Transverse colon (tissue), 3 donors: ENCODE measurements at regions not wholly inside any gene's neighbourhood (a gene's known extent, or its start where the extent isn't known, plus 50 kb on each side); places are given as distances from the start of the nearest gene placed in this dataset.

Source experiments
- POLR2A ChIP-seq: fragments of 450-650 bp; IDR thresholded peaks from one replicate; pipeline ENCODE4 v1.6.1; 2016; ENCODE audit warnings: antibody characterized with exemption, mild to moderate bottlenecking, moderate library complexity
- TF ChIP-seq, protein P1 (sequence below), 5 experiments: fragments of 200-600 bp in 3 of 5; fragments of 450-650 bp in 2 of 5; sonication (generic) in 3 of 5; IDR thresholded peaks; 1 replicate in 2 of 5; 2 replicates in 3 of 5; pipeline ENCODE4 v1.5.1; 2016 to 2017; ENCODE audit warnings: antibody characterized with exemption in 5 of 5, inconsistent platforms in 3 of 5, mild to moderate bottlenecking in 2 of 5, moderate library complexity in 1 of 5

DNA sequence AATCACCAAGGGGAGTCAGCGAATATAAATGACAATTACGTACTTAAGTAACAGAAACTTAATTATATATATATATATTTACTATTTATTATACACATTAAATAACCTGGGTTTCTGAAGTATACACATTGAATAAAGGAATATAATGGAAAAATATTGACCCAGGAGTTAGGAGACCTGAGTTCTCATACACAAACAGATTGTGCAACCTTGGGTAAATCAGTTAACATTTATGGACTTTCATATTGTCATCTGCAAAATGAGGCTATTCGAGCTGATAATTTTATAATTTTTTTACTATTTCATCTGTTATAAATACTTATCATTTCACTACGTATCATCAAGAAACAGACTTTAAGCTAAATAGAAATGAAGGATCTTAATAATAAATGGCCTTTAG is 75.1 kb upstream of the SRRM3 start:
- TF ChIP-seq, protein P1, sequence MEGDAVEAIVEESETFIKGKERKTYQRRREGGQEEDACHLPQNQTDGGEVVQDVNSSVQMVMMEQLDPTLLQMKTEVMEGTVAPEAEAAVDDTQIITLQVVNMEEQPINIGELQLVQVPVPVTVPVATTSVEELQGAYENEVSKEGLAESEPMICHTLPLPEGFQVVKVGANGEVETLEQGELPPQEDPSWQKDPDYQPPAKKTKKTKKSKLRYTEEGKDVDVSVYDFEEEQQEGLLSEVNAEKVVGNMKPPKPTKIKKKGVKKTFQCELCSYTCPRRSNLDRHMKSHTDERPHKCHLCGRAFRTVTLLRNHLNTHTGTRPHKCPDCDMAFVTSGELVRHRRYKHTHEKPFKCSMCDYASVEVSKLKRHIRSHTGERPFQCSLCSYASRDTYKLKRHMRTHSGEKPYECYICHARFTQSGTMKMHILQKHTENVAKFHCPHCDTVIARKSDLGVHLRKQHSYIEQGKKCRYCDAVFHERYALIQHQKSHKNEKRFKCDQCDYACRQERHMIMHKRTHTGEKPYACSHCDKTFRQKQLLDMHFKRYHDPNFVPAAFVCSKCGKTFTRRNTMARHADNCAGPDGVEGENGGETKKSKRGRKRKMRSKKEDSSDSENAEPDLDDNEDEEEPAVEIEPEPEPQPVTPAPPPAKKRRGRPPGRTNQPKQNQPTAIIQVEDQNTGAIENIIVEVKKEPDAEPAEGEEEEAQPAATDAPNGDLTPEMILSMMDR (IDR thresholded peaks at IDR 0.05) = no peak
- TF ChIP-seq POLR2A = no peak
